ENCODE measurements at regions not wholly inside any gene's neighbourhood (a gene's known extent, or its start where the extent isn't known, plus 50 kb on each side); places are given as distances from the start of the nearest gene placed in this dataset.

- DNase-seq (ENCODE audit: insufficient read length, low spot score): no peak
- FAIRE-seq: no peak
These were observed 126.0 kb downstream of the BTG1 start for GRCh38 chr12:92019491-92020277.

GRCh38 chr12:92012691-92013090 lies 133.0 kb downstream of the BTG1 start:
- FAIRE-seq (no peak), DNase-seq (ENCODE audit: insufficient read length, low spot score) (no peak)
- no peak for TF ChIP-seq CTCF (IDR thresholded peaks at IDR 0.05; ENCODE audit: insufficient read depth, missing control alignments)

More at GRCh38 chr12:92019491-92020277, 126.0 kb downstream of the BTG1 start:
- no peak for TF ChIP-seq CTCF (IDR thresholded peaks at IDR 0.05; ENCODE audit: insufficient read depth, missing control alignments)

GRCh38 chr12:92010853-92011701 lies 134.6 kb downstream of the BTG1 start:
- no peak for TF ChIP-seq CTCF (IDR thresholded peaks at IDR 0.05; ENCODE audit: insufficient read depth, missing control alignments)
- DNase-seq (ENCODE audit: insufficient read length, low spot score) (no peak), FAIRE-seq (no peak)

- DNase-seq (ENCODE audit: insufficient read length, low spot score) (no peak), FAIRE-seq (no peak)
- TF ChIP-seq CTCF (IDR thresholded peaks at IDR 0.05; ENCODE audit: insufficient read depth, missing control alignments): no peak
These were observed 135.3 kb downstream of the BTG1 start for GRCh38 chr12:92010368-92010767.

- TF ChIP-seq CTCF (IDR thresholded peaks at IDR 0.05; ENCODE audit: insufficient read depth, missing control alignments): no peak
- DNase-seq (ENCODE audit: insufficient read length, low spot score) (no peak), FAIRE-seq (no peak)
These were observed 137.3 kb downstream of the BTG1 start for GRCh38 chr12:92008345-92008744.

- no peak for TF ChIP-seq CTCF (IDR thresholded peaks at IDR 0.05; ENCODE audit: insufficient read depth, missing control alignments)
- FAIRE-seq: no peak
- DNase-seq (ENCODE audit: insufficient read length, low spot score): no peak
These were observed 137.9 kb downstream of the BTG1 start for GRCh38 chr12:92007787-92008186.

Measured in D721Med (cell line).